HepG2 (cell line): ENCODE measurements at regions not wholly inside any gene's neighbourhood (a gene's known extent, or its start where the extent isn't known, plus 50 kb on each side); places are given as distances from the start of the nearest gene placed in this dataset.

Source experiments
- ATAC-seq: fragments of 200-7000 bp; cut with Tn5 transposase; 3 replicates; pipeline ENCODE4 v1.9.1; 2020; ENCODE audit warnings: mild to moderate bottlenecking, moderate library complexity
- BruUV-seq: library from RNA; stranded (reverse); fragments of 400-500 nt; replicated peaks from 2 replicates; lab custom pipeline; 2021; lab: Mats Ljungman, UMichigan
- CTCF ChIA-PET: fragments of 300-600 bp; formaldehyde crosslinking; extraction: SDS; loops from one replicate; lab custom pipeline; 2021; ENCODE audit warnings: low total read pairs, inconsistent platforms, low intra/inter-chr PET ratio; lab: Yijun Ruan, JAX
- POLR2A ChIA-PET: fragments of 350-600 bp; sonication (Branson Sonifier 250); formaldehyde crosslinking; loops from one replicate; lab custom pipeline; 2020; ENCODE audit warnings: antibody characterized with exemption, inconsistent platforms; lab: Yijun Ruan, JAX
- DNase-seq: peaks from one replicate; pipeline ENCODE4 v3.0.0-alpha.2; 2015; ENCODE audit warnings: low spot score
- FAIRE-seq: peaks from 3 replicates; lab custom pipeline; 2011; peaks lifted over from hg19 to GRCh38; lab: Jason Lieb, UNC
- H2AFZ ChIP-seq: one replicate; pipeline ENCODE4 v1.6.1; 2011; ENCODE audit warnings: low read length, inconsistent platforms
- H3K27ac ChIP-seq: fragments of 300-600 bp; 3 replicates; pipeline ENCODE4 v1.8.0; 2011; ENCODE audit warnings: mixed run types, mild to moderate bottlenecking, mixed read lengths, low read length, inconsistent platforms; ENCODE audit not compliant: insufficient read depth; ENCODE audit errors: extremely low read length
- H3K27me3 ChIP-seq, 2 experiments: fragments of 200-600 bp in 1 of 2; 2 replicates in 1 of 2; 3 replicates in 1 of 2; pipeline versions ENCODE4 v1.6.0 to v1.8.0; 2011; ENCODE audit warnings: low read length in 2 of 2, mild to moderate bottlenecking in 2 of 2, moderate library complexity in 2 of 2, inconsistent platforms in 1 of 2; ENCODE audit not compliant: insufficient read depth in 2 of 2, control insufficient read depth in 1 of 2
- H3K36me3 ChIP-seq, 2 experiments: fragments of 200-600 bp in 1 of 2; replicated peaks in 1 of 2; 2 replicates in 1 of 2; 3 replicates in 1 of 2; pipeline versions ENCODE4 v1.5.1 to v1.8.0; 2011; ENCODE audit warnings: low read length in 2 of 2, inconsistent platforms in 1 of 2; ENCODE audit not compliant: insufficient read depth in 2 of 2, control insufficient read depth in 1 of 2
- H3K4me1 ChIP-seq: 2 replicates; pipeline ENCODE4 v1.5.1; 2012; ENCODE audit warnings: low read length, inconsistent platforms; ENCODE audit not compliant: insufficient read depth
- H3K4me2 ChIP-seq: 2 replicates; pipeline ENCODE4 v1.6.0; 2011; ENCODE audit warnings: low read depth, low read length, inconsistent platforms
- H3K4me3 ChIP-seq, 3 experiments: fragments of 200-600 bp in 1 of 3; sonication (generic), shearing (Covaris generic) in 1 of 3; replicated peaks in 1 of 3; 2 replicates each; pipeline ENCODE4 v1.5.1; 2011 to 2016; ENCODE audit warnings: low read length in 3 of 3, inconsistent platforms in 2 of 3, low read depth in 2 of 3, mild to moderate bottlenecking in 2 of 3, control low read depth in 1 of 3, mixed read lengths in 1 of 3; ENCODE audit not compliant: insufficient read depth in 1 of 3
- H3K79me2 ChIP-seq: one replicate; pipeline ENCODE4 v1.6.1; 2011; ENCODE audit warnings: low read length, inconsistent platforms; ENCODE audit not compliant: insufficient read depth
- H3K9ac ChIP-seq: 2 replicates; pipeline ENCODE4 v1.6.0; 2011; ENCODE audit warnings: mild to moderate bottlenecking, low read depth, low read length, inconsistent platforms; ENCODE audit not compliant: insufficient read depth
- H3K9me3 ChIP-seq: 2 replicates; pipeline ENCODE4 v1.5.1; 2012; ENCODE audit warnings: mild to moderate bottlenecking, low read length
- H4K20me1 ChIP-seq: 2 replicates; pipeline ENCODE4 v1.6.0; 2011; ENCODE audit warnings: inconsistent platforms, mild to moderate bottlenecking, low read length, moderate library complexity; ENCODE audit not compliant: insufficient read depth
- ARNT ChIP-seq: fragments of 450-650 bp; IDR thresholded peaks from 2 replicates; pipeline ENCODE4 v1.6.1; 2017
- FOXJ3 ChIP-seq: sonication (generic); formaldehyde crosslinking; IDR thresholded peaks from 2 replicates; pipeline ENCODE4 v1.4.0; 2020; ENCODE audit warnings: missing genetic modification reagents, mild to moderate bottlenecking, borderline replicate concordance
- GPBP1L1 ChIP-seq: sonication (generic); formaldehyde crosslinking; IDR thresholded peaks from 2 replicates; pipeline ENCODE4 v1.5.0; 2020; ENCODE audit warnings: mild to moderate bottlenecking, missing genetic modification reagents
- GZF1 ChIP-seq: sonication (generic); formaldehyde crosslinking; IDR thresholded peaks from 2 replicates; pipeline ENCODE4 v1.5.1; 2020; ENCODE audit warnings: mild to moderate bottlenecking, missing genetic modification reagents
- KLF15 ChIP-seq: sonication (generic); formaldehyde crosslinking; IDR thresholded peaks from 2 replicates; pipeline ENCODE4 v1.8.1; 2023; ENCODE audit warnings: borderline replicate concordance, mild to moderate bottlenecking, inconsistent platforms, missing genetic modification reagents, mixed read lengths
- KMT2B ChIP-seq: IDR thresholded peaks from 2 replicates; pipeline ENCODE4 v1.6.1; 2016; ENCODE audit warnings: missing genetic modification reagents, missing compliant biosample characterization
- POLR2AphosphoS5 ChIP-seq: IDR thresholded peaks from 2 replicates; pipeline ENCODE4 v1.6.1; 2012; ENCODE audit warnings: low read depth, low read length
- PRPF4 ChIP-seq: fragments of 200-400 bp; formaldehyde crosslinking; IDR thresholded peaks from 2 replicates; pipeline ENCODE4 v1.6.1; 2016; ENCODE audit warnings: low read length, low read depth; ENCODE audit not compliant: poor library complexity, severe bottlenecking
- SMAD1 ChIP-seq: sonication (generic); formaldehyde crosslinking; IDR thresholded peaks from 2 replicates; pipeline ENCODE4 v1.4.0; 2020; ENCODE audit warnings: missing genetic modification reagents, low read depth, mild to moderate bottlenecking, borderline replicate concordance
- SP140L ChIP-seq: sonication (generic); formaldehyde crosslinking; IDR thresholded peaks from 2 replicates; pipeline ENCODE4 v1.4.0; 2020; ENCODE audit warnings: missing genetic modification reagents, borderline replicate concordance
- ZBTB42 ChIP-seq: sonication (generic); formaldehyde crosslinking; IDR thresholded peaks from 2 replicates; pipeline ENCODE4 v1.5.0; 2020; ENCODE audit warnings: mild to moderate bottlenecking, missing genetic modification reagents
- ZNF282 ChIP-seq: fragments of 450-650 bp; IDR thresholded peaks from 2 replicates; pipeline ENCODE4 v1.6.1; 2018; ENCODE audit not compliant: partially characterized antibody
- ZNF292 ChIP-seq: sonication (generic); formaldehyde crosslinking; IDR thresholded peaks from 2 replicates; pipeline ENCODE4 v1.8.1; 2022; ENCODE audit warnings: mild to moderate bottlenecking, low read depth, missing genetic modification reagents, borderline replicate concordance
- ZNF605 ChIP-seq: sonication (generic); formaldehyde crosslinking; IDR thresholded peaks from 2 replicates; pipeline ENCODE4 v1.8.0; 2022; ENCODE audit warnings: mild to moderate bottlenecking, missing genetic modification reagents
- ZNF713 ChIP-seq: sonication (generic); formaldehyde crosslinking; IDR thresholded peaks from 2 replicates; pipeline ENCODE4 v1.4.0; 2020; ENCODE audit warnings: mild to moderate bottlenecking, missing genetic modification reagents
- WGBS: methylation state at CpG from one replicate; pipeline ENCODE4 v1.1.6; 2017; ENCODE audit warnings: low lambda C conversion rate; 5-methylcytosine and 5-hydroxymethylcytosine counted together
- in situ Hi-C: cut with HindIII; loops from 2 replicates; pipeline ENCODE4 v1.10.0; 2017; ENCODE audit warnings: low pct_unique_long_range_greater_than_20kb; ENCODE audit not compliant: extremely low pct_ligation_motif_present
- intact Hi-C: fragments of 100-400 bp; cut with micrococcal nuclease; formaldehyde crosslinking; loops from one replicate; pipeline ENCODE4 v1.10.0; 2022; ENCODE audit not compliant: unreplicated experiment
- TF ChIP-seq, protein P1 (sequence below): IDR thresholded peaks from 2 replicates; pipeline ENCODE4 v1.6.1; 2016; ENCODE audit warnings: control low read depth

DNA sequence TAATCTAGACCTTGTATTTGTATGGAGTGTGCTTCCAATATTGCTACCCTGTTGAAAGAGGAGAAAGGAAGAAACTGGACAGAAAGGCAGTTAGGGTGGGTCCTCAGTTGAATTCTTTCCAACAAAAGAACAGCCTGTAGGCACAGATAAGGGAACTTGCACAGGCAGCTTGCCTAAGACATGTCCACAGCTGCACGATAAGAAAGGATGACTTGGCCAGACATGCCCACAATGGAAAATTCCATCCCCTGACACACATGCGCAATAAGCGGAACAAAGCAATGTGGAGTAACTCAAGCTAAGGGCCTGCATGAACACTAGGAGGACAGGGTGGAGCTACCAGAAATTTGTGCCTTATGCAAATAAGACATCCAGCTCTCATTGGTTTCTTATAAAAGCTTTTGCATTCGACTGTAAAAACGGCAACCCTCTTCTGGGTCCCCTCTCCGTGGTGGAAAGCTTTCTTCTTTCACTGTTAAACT is 1084.7 kb upstream of the NXPH2 start:
- 32% methylated on average over 6 of the region's 6 CpGs for WGBS
- H4K20me1 ChIP-seq: no peaks in the 10 kb centered on the region
- H3K36me3 ChIP-seq: no peaks in the 10 kb centered on the region
- H3K4me2 ChIP-seq: no peak overlapping the region
- in situ Hi-C loops: no loop called here
- intact Hi-C loops: no loop called here
- H3K9ac ChIP-seq: no peak overlapping the region
- ChIA-PET CTCF (no interaction called here), POLR2A (no interaction called here)
- H3K79me2 ChIP-seq: no peaks in the 10 kb centered on the region
- H3K9me3 ChIP-seq: peaks cover 42% of the 10 kb centered on the region
- H3K27ac ChIP-seq: no peak overlapping the region
- no peaks in the 10 kb centered on the region for H3K27me3 ChIP-seq
- peak; percentile 6 for DNase-seq
- no peak overlapping the region for H3K4me3 ChIP-seq
- H3K4me1 ChIP-seq: no peaks in the 10 kb centered on the region
- no TSS peak for BruUV-seq
- ATAC-seq: no peak
- TF ChIP-seq ZNF282: no peak
- no peak for TF ChIP-seq KLF15 (CRISPR knock-in tag)
- TF ChIP-seq SMAD1 (CRISPR knock-in tag): no peak
- no peak for TF ChIP-seq POLR2AphosphoS5
- TF ChIP-seq FOXJ3: no peak
- TF ChIP-seq ZNF605 (CRISPR knock-in tag): no peak
- TF ChIP-seq, protein P1, sequence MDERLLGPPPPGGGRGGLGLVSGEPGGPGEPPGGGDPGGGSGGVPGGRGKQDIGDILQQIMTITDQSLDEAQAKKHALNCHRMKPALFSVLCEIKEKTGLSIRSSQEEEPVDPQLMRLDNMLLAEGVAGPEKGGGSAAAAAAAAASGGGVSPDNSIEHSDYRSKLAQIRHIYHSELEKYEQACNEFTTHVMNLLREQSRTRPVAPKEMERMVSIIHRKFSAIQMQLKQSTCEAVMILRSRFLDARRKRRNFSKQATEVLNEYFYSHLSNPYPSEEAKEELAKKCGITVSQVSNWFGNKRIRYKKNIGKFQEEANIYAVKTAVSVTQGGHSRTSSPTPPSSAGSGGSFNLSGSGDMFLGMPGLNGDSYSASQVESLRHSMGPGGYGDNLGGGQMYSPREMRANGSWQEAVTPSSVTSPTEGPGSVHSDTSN: no peak
- TF ChIP-seq ZNF713 (CRISPR knock-in tag): no peak
- no peak for TF ChIP-seq ZBTB42 (CRISPR knock-in tag)
- no peak for TF ChIP-seq GPBP1L1
- no peak for TF ChIP-seq KMT2B (CRISPR knock-in tag)
- no peak for TF ChIP-seq SP140L
- TF ChIP-seq PRPF4: no peak
- TF ChIP-seq ZNF292 (CRISPR knock-in tag): no peak
- TF ChIP-seq GZF1: no peak
- no peak for TF ChIP-seq ARNT
- H2AFZ ChIP-seq: no peak overlapping the region
- no peak for FAIRE-seq
